Neuronal stem cell (in vitro differentiated cells): ENCODE measurements at regions not wholly inside any gene's neighbourhood (a gene's known extent, or its start where the extent isn't known, plus 50 kb on each side); places are given as distances from the start of the nearest gene placed in this dataset.

ENCODE experiments used
- DNase-seq: peaks from one replicate; pipeline ENCODE4 v3.0.0-alpha.2; 2013; ENCODE audit warnings: low spot score
- H2AFZ ChIP-seq: one replicate; pipeline ENCODE4 v1.6.1; 2013; ENCODE audit warnings: mild to moderate bottlenecking, low read length, inconsistent platforms
- H2AK5ac ChIP-seq: 2 replicates; pipeline ENCODE4 v1.6.1; 2013; ENCODE audit warnings: low read depth, mild to moderate bottlenecking, inconsistent platforms, low read length, moderate library complexity, mixed read lengths
- H2BK120ac ChIP-seq: 2 replicates; pipeline ENCODE4 v1.6.1; 2013; ENCODE audit warnings: low read depth, mild to moderate bottlenecking, inconsistent platforms, low read length, moderate library complexity, mixed read lengths
- H2BK12ac ChIP-seq: one replicate; pipeline ENCODE4 v1.6.1; 2013; ENCODE audit warnings: low read length, inconsistent platforms
- H2BK15ac ChIP-seq: 2 replicates; pipeline ENCODE4 v1.6.1; 2013; ENCODE audit warnings: mild to moderate bottlenecking, low read length, inconsistent platforms, mixed read lengths
- H2BK5ac ChIP-seq: one replicate; pipeline ENCODE4 v1.6.1; 2013; ENCODE audit warnings: inconsistent platforms, mild to moderate bottlenecking, low read length, moderate library complexity
- H3K14ac ChIP-seq: one replicate; pipeline ENCODE4 v1.6.1; 2013; ENCODE audit warnings: low read length, inconsistent platforms
- H3K18ac ChIP-seq: 2 replicates; pipeline ENCODE4 v1.6.1; 2013; ENCODE audit warnings: low read length, inconsistent platforms
- H3K23ac ChIP-seq: 2 replicates; pipeline ENCODE4 v1.6.1; 2013; ENCODE audit warnings: low read depth, mild to moderate bottlenecking, mixed read lengths, low read length, inconsistent platforms; ENCODE audit not compliant: poor library complexity
- H3K27ac ChIP-seq: replicated peaks from 3 replicates; pipeline ENCODE4 v1.5.1; 2013; ENCODE audit warnings: low read length, inconsistent platforms
- H3K27me3 ChIP-seq, 3 experiments: 2 replicates each; pipeline ENCODE4 v1.6.1; 2013; ENCODE audit warnings: low read length in 3 of 3, mild to moderate bottlenecking in 2 of 3, inconsistent platforms in 1 of 3, low read depth in 1 of 3, mixed read lengths in 1 of 3, moderate library complexity in 1 of 3; ENCODE audit not compliant: control insufficient read depth in 3 of 3, insufficient read depth in 3 of 3
- H3K36me3 ChIP-seq, 2 donors: replicated peaks in 1 of 2; 2 replicates each; pipeline ENCODE4 v1.6.1; 2013; ENCODE audit warnings: low read length in 2 of 2; ENCODE audit not compliant: control insufficient read depth in 2 of 2, insufficient read depth in 2 of 2
- H3K4ac ChIP-seq: 2 replicates; pipeline ENCODE4 v1.6.1; 2013; ENCODE audit warnings: inconsistent platforms, mild to moderate bottlenecking, low read length, moderate library complexity
- H3K4me1 ChIP-seq, 2 donors: 1 replicate in 1 of 2; 2 replicates in 1 of 2; pipeline ENCODE4 v1.6.1; 2013; ENCODE audit warnings: low read length in 2 of 2, low read depth in 1 of 2; ENCODE audit not compliant: control insufficient read depth in 2 of 2, insufficient read depth in 1 of 2
- H3K4me2 ChIP-seq: one replicate; pipeline ENCODE4 v1.6.1; 2013; ENCODE audit warnings: mild to moderate bottlenecking, low read length, inconsistent platforms; ENCODE audit not compliant: insufficient read depth, poor library complexity, severe bottlenecking
- H3K4me3 ChIP-seq, 2 donors: 2 replicates each; pipeline ENCODE4 v1.5.1; 2013; ENCODE audit warnings: low read length in 2 of 2, mild to moderate bottlenecking in 2 of 2, inconsistent platforms in 1 of 2, moderate library complexity in 1 of 2
- H3K79me1 ChIP-seq: one replicate; pipeline ENCODE4 v1.6.1; 2013; ENCODE audit warnings: low read depth, mild to moderate bottlenecking, inconsistent platforms, low read length, moderate library complexity
- H3K9ac ChIP-seq: one replicate; pipeline ENCODE4 v1.6.1; 2013; ENCODE audit warnings: mild to moderate bottlenecking, low read depth, low read length, inconsistent platforms; ENCODE audit not compliant: poor library complexity
- H3K9me3 ChIP-seq, 2 donors: replicated peaks in 1 of 2; 2 replicates each; pipeline versions ENCODE3 to v1.6.1; 2013; ENCODE audit warnings: low read length in 2 of 2, mild to moderate bottlenecking in 2 of 2, inconsistent platforms in 1 of 2, low read depth in 1 of 2, mixed read lengths in 1 of 2, moderate library complexity in 1 of 2; ENCODE audit not compliant: control insufficient read depth in 2 of 2, insufficient read depth in 1 of 2
- H4K8ac ChIP-seq: one replicate; pipeline ENCODE4 v1.6.1; 2013; ENCODE audit warnings: low read depth, mild to moderate bottlenecking, inconsistent platforms, low read length, moderate library complexity
- H4K91ac ChIP-seq: one replicate; pipeline ENCODE4 v1.6.1; 2013; ENCODE audit warnings: low read length, low read depth, mild to moderate bottlenecking, inconsistent platforms; ENCODE audit not compliant: poor library complexity
- WGBS, 2 donors: extraction: QIAGEN DNeasy Blood & Tissue Kit; methylation state at CpG; one replicate each; pipeline ENCODE4 v1.1.7; 2013; ENCODE audit warnings: missing lambda C conversion rate in 2 of 2, mixed read lengths in 1 of 2; ENCODE audit not compliant: insufficient read length in 2 of 2, insufficient replicate concordance in 1 of 2; ENCODE audit errors: extremely low coverage in 2 of 2; 5-methylcytosine and 5-hydroxymethylcytosine counted together

- DNase-seq, result no peak
- Histone ChIP-seq H3K79me1 (no peaks in the 10 kb centered on the region), H3K4me3 (no peak overlapping the region), H2AFZ (no peak overlapping the region), H2BK5ac (no peak overlapping the region), H2BK12ac (no peak overlapping the region), H3K23ac (no peak overlapping the region), H3K4me1 (peaks cover 1 to 5% of the 10 kb centered on the region in 2 donors), H4K91ac (no peak overlapping the region), H3K4me2 (no peak overlapping the region), H3K27ac (no peak overlapping the region), H3K4ac (no peak overlapping the region), H3K9me3 (no peaks in the 10 kb centered on the region), H3K27me3 (no peaks in the 10 kb centered on the region), H3K14ac (no peak overlapping the region), H3K9ac (no peak overlapping the region), H2AK5ac (no peak overlapping the region), H4K8ac (no peak overlapping the region), H3K18ac (no peak overlapping the region), H2BK120ac (no peak overlapping the region), H2BK15ac (no peak overlapping the region), H3K36me3 (no peaks in the 10 kb centered on the region)
- WGBS, 2 donors, result no CpG with 5 or more reads among the region's 2 CpGs
These were observed 76.6 kb upstream of the STXBP5 start for GRCh38 chr6:147127587-147127986.

GRCh38 chr6:147128056-147128455, 76.2 kb upstream of the STXBP5 start:
- DNase-seq, result no peak
- no CpG with 5 or more reads among the region's 2 CpGs for WGBS, 2 donors
- H4K91ac ChIP-seq, result no peak overlapping the region

GRCh38 chr6:147131532-147132128, 72.6 kb upstream of the STXBP5 start:
- Histone ChIP-seq H3K27ac (no peak overlapping the region), H2AFZ (peak overlapping the region; percentile 79), H3K4me2 (no peak overlapping the region), H3K9ac (no peak overlapping the region), H3K18ac (no peak overlapping the region), H2AK5ac (no peak overlapping the region), H3K23ac (no peak overlapping the region), H3K4me3 (no peak overlapping the region), H3K14ac (no peak overlapping the region), H3K79me1 (no peaks in the 10 kb centered on the region), H2BK5ac (no peak overlapping the region), H4K91ac (no peak overlapping the region), H4K8ac (no peak overlapping the region), H3K4me1 (peaks cover 4 to 5% of the 10 kb centered on the region in 2 donors), H3K9me3 (no peaks in the 10 kb centered on the region), H2BK15ac (no peak overlapping the region), H2BK12ac (no peak overlapping the region), H2BK120ac (no peak overlapping the region), H3K4ac (no peak overlapping the region), H3K36me3 (no peaks in the 10 kb centered on the region), H3K27me3 (no peaks in the 10 kb centered on the region)
- no peak for DNase-seq

More at GRCh38 chr6:147128056-147128455, 76.2 kb upstream of the STXBP5 start:
- Histone ChIP-seq H3K36me3 (no peaks in the 10 kb centered on the region), H2BK120ac (no peak overlapping the region), H2AK5ac (no peak overlapping the region), H2BK12ac (no peak overlapping the region), H3K4ac (no peak overlapping the region), H3K79me1 (no peaks in the 10 kb centered on the region), H3K9me3 (no peaks in the 10 kb centered on the region), H3K27ac (no peak overlapping the region), H4K8ac (no peak overlapping the region), H2AFZ (no peak overlapping the region), H2BK5ac (no peak overlapping the region), H2BK15ac (no peak overlapping the region), H3K27me3 (no peaks in the 10 kb centered on the region), H3K23ac (no peak overlapping the region), H3K9ac (no peak overlapping the region), H3K14ac (no peak overlapping the region), H3K4me2 (no peak overlapping the region), H3K4me3 (no peak overlapping the region), H3K18ac (no peak overlapping the region), H3K4me1 (peaks cover 1 to 5% of the 10 kb centered on the region in 2 donors)

GRCh38 chr6:147132889-147133288, 71.3 kb upstream of the STXBP5 start:
- Histone ChIP-seq H4K91ac (no peak overlapping the region), H3K27ac (no peak overlapping the region), H4K8ac (no peak overlapping the region), H3K14ac (no peak overlapping the region), H3K9ac (no peak overlapping the region), H2BK12ac (no peak overlapping the region), H2AK5ac (no peak overlapping the region), H2BK15ac (no peak overlapping the region), H3K4ac (no peak overlapping the region), H3K4me2 (no peak overlapping the region), H3K27me3 (no peaks in the 10 kb centered on the region), H3K9me3 (no peaks in the 10 kb centered on the region), H3K36me3 (no peaks in the 10 kb centered on the region), H2BK5ac (no peak overlapping the region), H3K4me1 (peaks cover 4 to 5% of the 10 kb centered on the region in 2 donors), H3K23ac (no peak overlapping the region), H2BK120ac (no peak overlapping the region), H3K18ac (no peak overlapping the region), H3K79me1 (no peaks in the 10 kb centered on the region), H3K4me3 (no peak overlapping the region), H2AFZ (no peak overlapping the region)
- WGBS, 2 donors, result no CpG with 5 or more reads among the region's 3 CpGs
- no peak for DNase-seq
